HG03139 (cell line): ENCODE measurements at regions not wholly inside any gene's neighbourhood (a gene's known extent, or its start where the extent isn't known, plus 50 kb on each side); places are given as distances from the start of the nearest gene placed in this dataset.
"Not testable (repeated sequence)": the region's sequence is repeated elsewhere in the genome, so short reads cannot be mapped to it uniquely, and the experiment has no call there.

ENCODE experiments used
- ATAC-seq: cut with Tn5 transposase; IDR thresholded peaks from one replicate; pipeline ENCODE4 v1.9.1; 2021; ENCODE audit not compliant: unreplicated experiment

GRCh38 chr15:26033493-26033892 is 170.4 kb upstream of the ATP10A start:
- ATAC-seq = no peak

DNA sequence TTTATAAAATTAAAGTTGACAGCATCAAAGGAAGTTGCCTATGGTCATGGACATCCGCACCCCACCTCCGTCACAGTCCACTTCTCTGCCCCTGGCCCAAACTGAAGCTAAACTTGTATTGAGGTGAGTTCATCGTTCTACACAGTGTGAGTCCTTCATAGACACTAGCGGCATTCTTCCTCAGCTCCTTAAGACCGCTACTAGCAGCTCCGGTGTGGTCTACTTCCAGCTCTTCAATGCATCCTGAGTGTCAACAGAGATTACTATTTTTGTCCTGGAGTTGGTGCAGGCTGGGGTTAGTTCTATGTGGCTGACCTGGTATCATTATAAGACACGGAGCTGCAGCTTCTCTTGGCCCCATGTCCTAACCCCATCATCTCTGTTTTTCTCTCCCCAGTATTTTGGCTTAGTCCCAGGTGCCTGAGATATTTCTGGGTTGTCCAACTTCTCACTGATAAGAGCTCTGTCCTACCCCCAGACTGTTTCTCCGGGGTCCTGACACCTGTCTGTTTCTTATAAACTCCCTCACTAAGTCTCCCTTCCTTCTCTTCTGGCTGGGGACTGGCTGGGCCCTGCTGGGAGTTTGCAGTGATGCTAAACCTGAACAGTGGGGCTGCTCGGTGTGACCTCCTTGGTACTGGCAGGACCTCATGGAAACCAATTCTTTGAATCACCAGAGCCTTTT is 169.2 kb upstream of the ATP10A start:
- ATAC-seq = no peak

DNA sequence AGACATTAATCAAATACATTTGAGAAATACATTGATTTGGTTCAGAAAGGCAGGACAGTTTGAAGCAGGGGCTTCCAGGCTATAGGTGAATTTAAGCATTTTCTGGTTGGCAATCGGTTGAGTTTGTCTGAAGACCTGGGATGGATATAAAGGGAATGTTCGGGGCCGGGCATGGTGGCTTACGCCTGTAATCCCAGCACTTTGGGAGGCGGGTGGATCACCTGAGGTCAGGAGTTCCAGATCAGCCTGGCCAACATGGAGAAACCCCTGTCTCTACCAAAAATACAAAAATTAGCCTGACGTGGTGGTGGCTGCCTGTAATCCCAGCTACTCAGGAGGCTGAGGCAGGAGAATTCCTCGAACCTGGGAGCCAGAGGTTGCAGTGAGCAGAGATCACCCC is 166.5 kb upstream of the ATP10A start:
- ATAC-seq = not testable (repeated sequence)

DNA sequence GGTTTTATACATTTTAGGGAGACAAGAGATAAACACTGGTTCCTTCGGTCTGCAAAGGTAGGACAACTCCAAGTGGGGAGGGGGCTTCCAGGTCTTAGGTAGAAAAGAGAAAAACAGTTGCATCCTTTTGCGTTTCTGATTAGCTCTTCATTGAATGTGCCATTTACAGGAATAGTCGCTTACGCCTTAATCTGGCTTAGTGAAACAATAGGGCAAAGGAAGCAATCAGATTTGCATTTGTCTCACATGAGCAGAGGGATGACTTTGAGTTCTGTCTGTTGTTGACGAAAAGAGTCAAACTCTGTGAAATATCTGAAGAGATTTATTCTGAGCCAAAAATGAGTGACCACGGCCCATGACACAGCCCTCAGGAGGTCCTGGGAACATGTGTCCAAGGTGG is 166.0 kb upstream of the ATP10A start:
- ATAC-seq = no peak

DNA sequence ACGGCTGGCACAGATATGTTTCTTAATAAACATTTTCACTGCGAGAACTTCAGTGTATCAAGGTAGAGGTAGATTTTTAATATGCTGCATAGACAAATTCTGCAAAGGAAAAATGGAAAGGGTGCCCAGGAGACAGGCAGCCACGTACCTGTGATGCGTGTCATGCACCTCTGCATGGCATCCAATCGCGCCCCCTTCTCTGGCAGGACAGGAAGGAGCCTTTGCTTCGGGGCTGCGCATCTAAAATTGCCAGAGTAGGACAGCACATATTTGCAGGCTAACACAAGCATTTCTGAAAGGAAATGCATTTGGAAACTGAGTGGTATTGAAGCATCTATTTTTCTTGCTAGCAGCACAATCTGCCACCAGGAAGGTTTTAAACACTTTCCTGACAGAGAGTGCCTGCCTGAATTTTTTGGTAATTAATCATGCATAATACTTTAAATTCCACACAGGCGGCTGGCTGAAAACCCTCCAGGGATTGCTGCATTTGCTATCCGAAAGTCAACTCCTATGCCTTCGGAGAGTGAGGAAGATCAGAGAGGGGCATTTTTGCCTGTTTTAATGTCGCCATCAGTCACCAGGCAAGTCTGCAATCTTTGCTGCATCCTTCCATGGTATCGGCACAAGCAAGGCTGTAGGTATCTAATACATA is 165.1 kb upstream of the ATP10A start:
- ATAC-seq = no peak

DNA sequence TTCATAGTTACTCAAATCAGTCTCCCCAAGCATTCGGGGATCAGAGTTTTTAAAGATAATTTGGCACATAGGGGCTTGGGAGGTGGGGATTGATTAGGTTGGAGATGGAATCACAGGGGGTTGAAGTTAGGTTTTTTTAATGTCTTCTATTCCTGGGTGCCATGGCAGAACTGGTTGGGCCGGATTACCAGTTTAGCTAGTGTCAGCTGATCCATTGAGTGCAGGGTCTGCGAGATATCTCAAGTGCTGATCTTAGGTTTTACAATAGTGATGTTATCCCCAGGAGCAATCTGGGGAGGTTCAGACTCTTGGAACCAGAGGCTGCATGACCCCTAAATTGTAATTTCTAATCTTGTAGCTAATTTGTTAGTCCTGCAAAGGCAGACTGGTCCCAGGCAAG is 163.5 kb upstream of the ATP10A start:
- ATAC-seq = not testable (repeated sequence)

DNA sequence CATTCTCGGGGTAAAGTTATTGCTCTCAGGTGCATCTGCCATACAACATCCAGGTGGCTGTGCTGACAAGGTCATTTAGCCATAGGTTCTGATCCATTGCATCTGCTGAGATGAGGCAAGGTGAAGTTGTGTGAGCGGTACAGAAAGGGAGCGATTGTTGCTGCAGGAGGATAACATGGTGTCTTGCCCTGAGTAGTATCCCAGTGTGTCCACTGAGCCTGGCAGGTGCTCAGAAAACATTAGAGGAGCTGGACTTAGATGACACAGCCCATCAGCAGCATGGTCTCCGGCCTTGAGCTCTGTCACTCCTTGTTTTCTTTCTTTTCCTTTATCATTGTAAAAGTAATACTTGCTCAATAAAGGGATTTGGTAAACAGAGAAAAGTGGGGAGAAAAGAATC is 161.1 kb upstream of the ATP10A start:
- no peak for ATAC-seq

DNA sequence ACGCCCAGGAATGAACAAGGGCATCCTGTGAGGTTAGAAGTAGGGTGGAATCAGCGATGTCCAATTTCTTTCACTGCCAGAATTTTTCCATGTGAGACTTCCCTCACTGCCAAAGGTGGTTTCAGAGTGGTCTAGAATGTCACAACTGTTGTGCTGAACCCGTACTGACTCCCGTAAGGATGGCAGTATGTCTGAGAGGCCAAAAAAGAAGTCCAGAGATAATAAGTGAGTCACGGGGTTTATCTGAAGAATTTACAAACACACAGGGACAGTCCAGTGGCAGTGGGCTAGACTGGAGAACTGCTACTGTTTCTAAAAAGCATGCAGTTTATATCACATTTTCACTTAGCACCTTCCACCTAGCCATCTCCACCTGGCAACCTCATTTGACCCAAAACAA is 160.6 kb upstream of the ATP10A start:
- no peak for ATAC-seq

GRCh38 chr15:26023231-26023630 is 160.1 kb upstream of the ATP10A start:
- no peak for ATAC-seq

DNA sequence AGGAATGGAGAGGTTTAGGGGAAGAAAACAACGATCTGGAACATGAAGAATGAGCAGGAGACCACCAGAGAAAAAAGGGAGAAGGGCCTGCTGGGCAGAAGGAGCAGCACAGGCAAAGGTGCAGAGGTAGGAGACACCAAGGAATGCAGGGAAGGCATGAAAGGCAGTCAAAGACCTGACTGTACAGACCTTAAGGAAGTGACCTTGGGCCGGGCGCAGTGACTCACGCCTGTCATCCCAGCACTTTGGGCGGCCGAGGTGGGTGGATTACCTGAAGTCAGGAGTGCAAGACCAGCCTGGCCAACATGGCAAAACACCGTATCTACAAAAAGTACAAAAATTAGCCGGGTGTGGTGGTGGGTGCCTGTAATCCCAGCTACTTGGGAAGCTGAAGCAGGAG is 157.7 kb upstream of the ATP10A start:
- no peak for ATAC-seq

DNA sequence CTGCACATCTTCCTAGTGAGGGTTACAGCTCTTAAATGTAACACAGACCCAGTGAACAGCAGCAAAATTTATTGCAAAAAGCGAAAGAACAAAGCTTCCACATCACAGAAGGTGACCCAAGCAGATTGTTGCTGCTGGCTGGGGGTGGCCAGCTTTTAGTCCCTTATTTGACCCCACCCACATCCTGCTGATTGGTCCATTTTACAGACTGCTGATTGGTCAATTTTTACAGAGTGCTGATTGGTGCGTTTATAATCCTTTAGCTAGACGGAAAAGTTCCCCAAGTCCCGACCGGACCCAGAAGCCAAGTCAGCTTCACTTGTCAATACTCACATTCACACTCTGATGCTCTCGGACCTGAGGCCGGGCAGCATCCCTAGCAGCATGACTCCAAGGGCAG is 154.5 kb upstream of the ATP10A start:
- no peak for ATAC-seq

- ATAC-seq = no peak
These were observed 152.5 kb upstream of the ATP10A start for GRCh38 chr15:26015516-26016075.

- ATAC-seq = no peak
These were observed 150.9 kb upstream of the ATP10A start for GRCh38 chr15:26013981-26014380.

GRCh38 chr15:26011916-26012315 is 148.8 kb upstream of the ATP10A start:
- no peak for ATAC-seq

- ATAC-seq = no peak
These were observed 144.0 kb upstream of the ATP10A start for GRCh38 chr15:26007151-26007550.

DNA sequence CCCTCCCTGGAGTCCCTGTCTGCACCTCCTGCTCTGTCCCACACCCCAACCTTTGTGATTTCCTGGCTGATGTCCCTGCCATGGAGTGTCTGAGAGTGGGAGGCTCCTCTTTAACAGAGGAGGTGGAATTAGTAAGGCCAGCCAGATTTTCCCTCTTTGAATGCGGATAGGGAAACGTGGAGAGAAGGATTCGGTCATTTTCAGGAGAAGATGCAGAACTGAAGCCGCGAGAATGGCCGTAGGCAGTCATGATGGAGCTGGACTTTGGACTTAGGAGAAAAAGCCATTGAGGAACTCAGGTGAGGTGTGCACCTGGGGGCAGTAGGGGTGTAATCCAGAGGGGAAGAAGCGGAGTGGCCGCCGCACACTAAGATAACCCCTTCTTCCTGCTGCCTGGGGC is 138.1 kb upstream of the ATP10A start:
- ATAC-seq = no peak

GRCh38 chr15:25993506-25993905 is 130.4 kb upstream of the ATP10A start:
- no peak for ATAC-seq

DNA sequence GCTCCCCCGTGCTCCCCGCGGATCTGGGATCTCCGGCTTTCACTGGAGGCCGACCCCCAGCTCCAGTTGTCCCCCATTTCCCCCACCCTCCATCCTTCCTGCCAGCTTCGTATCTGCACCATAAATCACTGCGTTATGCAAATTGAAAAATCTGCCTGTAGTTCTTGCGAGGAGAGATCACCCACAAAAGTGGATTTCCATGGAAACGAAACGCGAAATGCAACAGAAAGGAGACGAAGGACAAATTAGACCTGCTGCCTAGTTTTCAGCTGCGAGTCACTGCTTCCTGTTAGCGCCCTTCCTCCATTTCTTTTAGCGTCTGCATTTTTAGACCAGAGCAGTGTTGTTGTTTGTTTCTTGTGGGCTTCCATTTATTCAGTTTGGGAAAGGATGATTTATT is 127.1 kb upstream of the ATP10A start:
- ATAC-seq = no peak

GRCh38 chr15:25989327-25989726 is 126.2 kb upstream of the ATP10A start:
- ATAC-seq = no peak

GRCh38 chr15:25988716-25989115 is 125.6 kb upstream of the ATP10A start:
- not testable (repeated sequence) for ATAC-seq

DNA sequence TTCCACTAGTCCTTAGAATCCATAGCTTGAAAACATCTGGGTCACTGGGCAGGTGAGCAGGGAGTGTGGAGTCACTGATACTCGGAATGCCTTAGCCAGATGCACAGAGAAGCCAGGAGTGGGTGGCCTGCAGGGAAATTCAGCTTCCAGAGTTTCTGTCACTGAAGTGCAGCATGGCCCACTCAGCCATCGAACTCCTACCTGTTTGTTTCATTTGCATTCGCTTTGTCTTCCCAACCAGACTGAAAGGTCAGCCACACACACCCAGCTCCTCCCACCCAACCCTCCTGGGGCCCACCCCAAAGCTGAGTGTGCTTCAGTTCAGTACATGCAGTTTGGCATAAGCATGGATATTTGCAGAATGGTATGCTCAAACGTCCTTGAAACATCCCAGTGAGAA is 124.5 kb upstream of the ATP10A start:
- ATAC-seq = no peak

DNA sequence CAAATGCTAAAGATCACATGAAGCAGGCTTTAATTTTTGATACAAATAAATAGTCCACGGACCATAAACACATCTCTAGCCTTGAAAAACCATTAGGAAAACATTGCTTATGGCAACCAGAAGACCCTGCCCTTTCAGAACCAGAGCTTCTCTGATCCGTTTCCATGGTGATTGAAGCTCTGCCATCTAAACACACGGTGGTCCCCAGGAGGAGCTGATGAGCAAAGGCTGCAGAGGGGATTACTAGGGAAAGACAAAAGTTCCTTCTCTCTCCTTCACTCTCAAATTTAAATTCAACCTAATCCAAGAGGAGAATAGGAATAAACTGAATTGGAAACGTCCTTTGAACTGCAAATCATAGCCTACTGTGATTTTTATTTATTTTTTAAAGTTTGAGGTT is 122.0 kb upstream of the ATP10A start:
- ATAC-seq = no peak

DNA sequence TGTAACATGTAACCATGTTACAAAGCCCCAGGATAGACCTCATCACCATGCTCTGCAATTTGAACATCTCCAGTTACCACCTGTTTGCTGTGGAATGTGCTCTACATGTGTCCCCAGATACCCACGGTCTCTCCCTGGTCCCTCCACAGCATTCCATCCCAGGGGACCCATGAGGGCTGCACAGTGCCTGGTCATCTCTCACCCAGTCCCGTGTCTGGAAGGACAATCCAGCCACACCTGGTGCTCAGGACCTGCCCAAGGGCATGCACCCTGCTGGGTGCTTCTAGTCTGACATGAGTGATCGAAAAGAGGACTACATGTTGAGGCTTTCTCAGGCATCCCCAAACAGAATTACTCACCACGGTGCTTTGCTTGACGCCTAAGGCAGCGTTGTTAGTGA is 119.6 kb upstream of the ATP10A start:
- ATAC-seq = no peak
